DMS 273 treated with DMSO at 0.1 percent for 48 hours (cell line): ENCODE measurements at regions not wholly inside any gene's neighbourhood (a gene's known extent, or its start where the extent isn't known, plus 50 kb on each side); places are given as distances from the start of the nearest gene placed in this dataset.

ENCODE experiments used
- DNase-seq: peaks from one replicate; lab custom pipeline; 2025; lab: John Stamatoyannopoulos, UW

GRCh38 chr1:224846119-224846907 lies 83.2 kb upstream of the DNAH14 start:
- DNase-seq, result no peak

DNA sequence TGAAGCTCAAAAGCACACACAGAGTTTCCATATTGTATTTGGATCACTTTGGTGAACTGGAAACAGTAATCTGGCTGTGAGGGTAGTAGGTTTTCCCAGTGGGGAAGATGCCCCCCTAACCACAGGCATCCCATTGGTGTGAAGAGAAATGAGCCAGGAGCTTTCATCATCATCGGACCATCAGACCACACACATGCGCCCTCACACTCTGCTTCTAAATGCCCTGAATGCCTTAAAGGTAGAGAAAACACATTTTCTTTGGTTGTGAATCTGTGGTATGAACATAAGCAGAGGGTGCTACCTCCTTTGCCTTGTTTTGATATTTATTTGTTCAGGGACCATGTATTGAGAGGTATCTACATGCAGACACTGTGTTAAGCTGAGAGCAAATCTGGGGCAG lies 79.0 kb upstream of the DNAH14 start:
- no peak for DNase-seq

DNA sequence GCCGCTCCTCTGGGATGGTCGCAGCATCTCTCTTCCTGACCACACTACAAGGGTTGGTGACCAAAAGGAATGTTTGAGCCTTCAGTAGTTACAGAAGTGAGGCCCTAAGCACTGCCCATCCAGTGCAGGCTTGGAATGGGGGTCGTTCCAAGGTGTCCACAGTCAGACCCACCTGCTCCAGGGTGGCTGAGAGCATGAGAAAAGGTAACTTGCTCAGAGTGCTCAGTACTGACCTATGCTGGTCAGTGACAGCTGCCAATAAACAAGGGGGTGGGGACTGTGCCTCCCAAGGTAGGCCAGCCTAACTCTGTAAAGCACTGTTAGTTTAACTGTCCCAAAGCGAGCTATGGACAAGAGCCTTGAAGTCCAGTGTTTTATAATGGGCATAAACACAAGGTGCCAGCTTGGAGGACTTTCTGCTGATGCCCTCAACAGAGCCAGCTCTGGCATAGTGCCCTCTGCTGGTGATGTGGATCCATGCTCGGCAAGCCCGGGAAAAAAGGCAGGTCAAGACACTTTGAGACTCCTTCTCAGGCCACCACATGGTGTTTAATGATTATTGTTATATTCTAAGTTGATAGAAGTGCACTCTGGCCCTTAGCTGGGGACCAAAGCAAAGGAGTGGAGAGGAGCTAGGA lies 78.1 kb upstream of the DNAH14 start:
- peak; percentile 14 for DNase-seq

DNA sequence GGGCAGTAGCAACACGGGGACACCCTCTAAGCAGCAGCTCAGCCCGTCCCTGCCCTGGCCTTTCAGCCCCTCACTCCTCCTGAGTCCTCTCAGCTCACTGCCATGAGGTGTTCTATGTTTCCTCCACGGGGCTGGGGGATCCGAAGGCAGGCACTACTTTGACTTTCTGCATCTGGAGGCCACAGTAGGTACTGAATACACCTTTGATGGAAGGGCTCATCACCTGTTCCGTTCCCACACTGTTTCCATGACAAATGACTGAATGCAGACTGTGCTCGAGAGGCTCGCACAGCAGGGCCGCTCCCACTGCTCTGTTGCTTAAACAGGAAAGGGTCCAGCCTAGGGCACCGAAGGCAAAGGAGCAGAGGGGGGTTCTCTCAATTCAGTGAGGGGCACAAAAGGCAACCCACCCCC lies 77.6 kb upstream of the DNAH14 start:
- no peak for DNase-seq

DNA sequence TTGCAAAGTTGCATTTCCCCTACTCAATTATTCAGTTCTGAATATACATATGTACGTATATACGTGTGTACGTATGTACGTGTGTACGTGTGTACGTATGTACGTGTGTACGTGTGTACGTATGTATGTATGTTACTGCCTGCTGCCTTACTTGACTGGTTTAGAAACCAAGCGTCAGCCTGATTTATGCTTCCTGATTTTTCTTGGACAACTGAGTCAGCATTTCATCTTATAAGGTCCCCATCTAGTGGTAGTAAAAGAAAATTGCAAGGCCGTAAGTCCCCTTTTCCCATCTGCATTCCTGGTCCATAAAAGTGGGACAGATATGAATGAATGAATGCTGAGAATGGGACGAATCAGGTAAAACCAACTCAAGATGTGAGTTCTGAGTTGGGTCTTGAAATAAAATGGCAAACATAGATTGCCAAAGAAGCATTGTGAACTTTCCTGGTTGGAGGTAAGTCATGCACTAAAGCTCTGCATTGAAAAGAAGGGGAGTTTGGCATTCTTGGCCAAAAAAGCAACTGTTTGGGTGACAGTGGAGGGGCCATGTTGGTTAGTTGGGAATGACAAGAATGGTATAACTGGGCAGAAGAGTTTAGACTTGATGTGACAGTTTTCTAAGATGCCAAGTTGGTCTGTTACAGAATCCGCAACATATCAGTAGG lies 76.4 kb upstream of the DNAH14 start:
- DNase-seq, result peak; percentile 21

DNA sequence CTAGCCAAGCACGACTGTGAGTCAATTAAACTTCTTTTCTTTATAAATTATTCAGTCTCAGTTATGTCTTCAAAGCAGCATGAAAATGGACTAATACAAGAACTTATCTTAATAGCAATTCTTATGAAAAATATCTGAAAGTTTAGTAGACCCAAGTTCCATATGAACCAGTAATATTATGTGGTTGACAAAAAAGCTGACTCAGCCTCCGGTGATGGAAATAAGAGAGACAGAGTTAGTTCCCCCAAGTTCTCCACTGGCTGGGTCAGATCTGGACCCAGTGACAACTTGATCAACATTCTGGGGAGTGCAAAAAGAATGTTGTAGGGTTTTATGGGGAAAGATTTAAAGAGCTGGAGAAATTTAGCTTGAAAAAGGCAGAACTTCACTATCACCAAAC lies 72.5 kb upstream of the DNAH14 start:
- no peak for DNase-seq

- no peak for DNase-seq
Observed at GRCh38 chr1:224859651-224860050, 69.8 kb upstream of the DNAH14 start.

GRCh38 chr1:224860488-224861338 lies 68.8 kb upstream of the DNAH14 start:
- no peak for DNase-seq

DNA sequence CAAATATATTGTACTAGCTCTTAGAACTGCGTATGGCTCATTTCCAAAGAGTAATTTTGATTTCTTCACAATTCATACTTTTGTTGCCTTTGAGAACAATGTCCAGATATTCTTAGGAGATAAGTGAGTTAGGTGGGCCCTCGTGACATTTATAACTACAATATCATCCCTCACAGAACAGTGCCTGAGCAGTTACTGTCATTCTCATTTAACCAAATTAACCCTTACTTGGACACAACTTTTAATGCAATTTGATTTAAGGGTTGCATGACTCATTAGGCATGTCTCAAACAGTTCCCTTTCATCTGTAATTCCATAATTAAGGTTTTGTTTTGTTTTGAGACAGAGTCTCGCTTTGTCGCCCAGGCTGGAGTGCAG lies 68.1 kb upstream of the DNAH14 start:
- DNase-seq, result no peak

- no peak for DNase-seq
Observed at GRCh38 chr1:224863486-224863885, 66.0 kb upstream of the DNAH14 start.

GRCh38 chr1:224864006-224864405 lies 65.5 kb upstream of the DNAH14 start:
- no peak for DNase-seq

- no peak for DNase-seq
Observed at GRCh38 chr1:224865510-224865909, 64.0 kb upstream of the DNAH14 start.

DNA sequence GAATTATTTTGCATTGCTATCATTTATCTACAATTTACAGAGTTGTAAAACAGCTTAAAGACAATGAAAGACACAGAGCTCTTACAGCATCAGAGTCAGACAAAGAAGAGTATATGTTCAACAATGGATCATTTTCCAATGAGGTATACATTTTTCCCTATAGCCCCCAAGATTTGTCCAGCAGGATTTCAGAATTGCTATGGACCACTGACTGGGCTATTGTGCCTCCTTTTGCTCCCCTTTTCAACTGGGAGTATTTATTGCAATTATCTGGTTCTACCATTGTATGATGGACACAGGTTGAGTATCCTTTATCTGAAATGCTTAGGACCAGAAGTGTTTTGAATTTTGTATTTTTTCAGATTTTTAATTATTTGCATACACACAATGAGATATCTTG lies 62.5 kb upstream of the DNAH14 start:
- DNase-seq, result no peak

- no peak for DNase-seq
Observed at GRCh38 chr1:224867715-224868114, 61.8 kb upstream of the DNAH14 start.

- DNase-seq, result no peak
Observed at GRCh38 chr1:224872832-224873433, 56.5 kb upstream of the DNAH14 start.

- DNase-seq, result no peak
Observed at GRCh38 chr1:224873434-224874369, 55.8 kb upstream of the DNAH14 start.

DNA sequence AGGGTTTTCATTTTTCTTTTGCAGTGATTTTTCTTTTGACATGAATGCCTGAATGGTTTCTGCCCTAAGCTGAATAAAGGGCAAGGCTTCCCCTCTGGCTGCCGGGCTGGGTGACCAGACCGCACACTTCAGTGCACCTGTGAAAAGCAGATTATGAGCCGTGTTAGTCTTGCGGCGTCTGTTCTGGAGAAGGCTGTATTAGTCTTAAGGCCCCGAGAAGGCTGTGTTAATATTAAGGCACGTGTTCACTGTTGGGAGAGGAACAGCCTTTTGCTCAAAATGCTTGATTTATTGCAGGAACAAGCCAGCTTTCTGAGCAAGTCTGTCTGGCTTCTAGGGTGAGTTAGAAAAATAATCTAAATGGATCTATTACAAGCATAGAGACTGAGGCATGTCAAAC lies 54.7 kb upstream of the DNAH14 start:
- DNase-seq, result no peak

DNA sequence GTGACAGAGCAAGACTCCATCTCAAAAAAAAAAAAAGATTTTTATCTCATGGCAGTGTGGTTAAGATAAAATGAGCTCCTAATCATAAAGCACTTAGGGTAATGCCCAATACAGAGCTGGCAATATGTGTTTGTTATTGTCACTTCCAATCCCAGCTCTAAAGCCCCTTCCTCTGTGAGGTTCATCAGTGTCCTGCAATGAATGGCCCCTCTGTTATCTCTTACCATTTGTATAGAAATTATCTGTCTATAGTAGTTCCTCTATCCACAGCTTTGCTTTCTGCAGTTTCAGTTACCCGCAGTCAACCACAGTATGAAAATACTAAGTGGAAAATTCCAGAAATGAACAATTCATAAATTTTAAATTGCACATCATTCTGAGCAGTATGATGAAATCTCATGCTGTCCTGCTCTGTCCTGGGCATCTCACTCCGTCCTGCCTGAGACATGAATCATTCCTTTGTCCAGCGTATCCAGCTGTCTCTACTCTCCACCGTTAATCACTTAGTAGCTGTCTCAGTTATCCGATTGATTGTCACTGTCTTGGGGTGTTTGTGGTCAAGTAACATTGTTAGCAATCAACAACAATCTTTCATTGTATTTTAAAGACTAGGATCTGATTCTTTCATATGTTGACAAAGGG lies 50.2 kb upstream of the DNAH14 start:
- no peak for DNase-seq
